Right lobe of liver (tissue), 4 donors: ENCODE measurements at regions not wholly inside any gene's neighbourhood (a gene's known extent, or its start where the extent isn't known, plus 50 kb on each side); places are given as distances from the start of the nearest gene placed in this dataset.

Source experiments
- CTCF ChIP-seq, 4 donors: fragments of 200-600 bp in 3 of 4; fragments of 450-650 bp in 1 of 4; IDR thresholded peaks; one replicate each; pipeline versions ENCODE4 v1.5.1 to v1.8.0; 2016 to 2022; ENCODE audit warnings: antibody characterized with exemption in 4 of 4, mild to moderate bottlenecking in 2 of 4
- POLR2A ChIP-seq: fragments of 450-650 bp; IDR thresholded peaks from one replicate; pipeline ENCODE4 v1.6.1; 2017; ENCODE audit warnings: antibody characterized with exemption, mild to moderate bottlenecking
- donor health status: DM: no; HTN: no; CAD: no.
- donor health status: DM: no; HTN: no; CAD: no.
- donor health status: DM: no; HTN: yes; CAD: no.

GRCh38 chr12:13918897-13919296, 62.5 kb downstream of the GRIN2B start:
- no peak for TF ChIP-seq CTCF (IDR thresholded peaks at IDR 0.05)
- no peak for TF ChIP-seq POLR2A
